Stimulated activated CD4-positive, alpha-beta T cell treated with anti-CD3 and anti-CD28 coated beads, TNF-alpha, amount 100 ng/mL, for 1 hour (primary cell): ENCODE measurements at regions not wholly inside any gene's neighbourhood (a gene's known extent, or its start where the extent isn't known, plus 50 kb on each side); places are given as distances from the start of the nearest gene placed in this dataset.

Experiments used
- DNase-seq, 3 donors: peaks; one replicate each; pipeline ENCODE4 v3.0.0-alpha.2; 2020; ENCODE audit warnings: low read depth in 3 of 3, low spot score in 1 of 3

DNA sequence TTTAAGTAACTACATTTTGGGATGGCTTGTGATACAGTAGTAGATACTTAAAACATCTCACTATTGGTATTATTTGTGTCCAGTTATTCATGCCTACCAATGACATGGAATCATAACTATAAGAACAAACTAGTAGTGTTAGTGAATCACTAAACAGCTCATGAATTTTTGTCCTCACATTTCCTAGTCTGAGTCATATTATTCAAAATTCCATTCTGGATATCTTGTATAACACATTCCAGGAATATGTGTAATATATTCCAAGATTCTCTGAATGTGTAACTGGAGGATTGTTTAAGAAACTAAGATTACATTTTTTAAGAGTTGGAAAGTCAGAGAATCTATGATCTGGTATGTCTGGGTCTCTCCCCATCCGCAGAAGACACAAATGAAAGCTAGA is 565.3 kb upstream of the ZNF608 start:
- DNase-seq = no peak

- DNase-seq = no peak
Observed at GRCh38 chr5:125313555-125313954, 567.1 kb upstream of the ZNF608 start.

DNA sequence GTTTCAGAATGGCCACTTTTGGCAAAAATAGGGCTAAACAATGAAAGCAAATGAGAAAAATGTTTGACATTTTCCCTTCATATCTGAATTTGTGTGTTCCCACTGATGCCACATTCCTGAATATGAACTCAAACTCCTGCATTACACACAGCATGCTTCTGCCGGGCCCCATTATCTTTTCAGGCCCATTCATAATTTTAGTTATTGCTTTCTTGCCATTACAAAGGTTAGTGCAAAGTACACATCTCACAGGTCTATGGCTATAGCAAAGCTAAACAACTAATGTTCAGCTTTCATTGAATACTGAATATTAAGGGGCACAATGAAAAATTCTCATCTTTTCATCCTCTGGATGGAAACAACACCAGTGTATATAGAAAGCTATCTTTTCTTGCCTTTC is 568.9 kb upstream of the ZNF608 start:
- no peak for DNase-seq

- DNase-seq = no peak
Observed at GRCh38 chr5:125316391-125316790, 570.0 kb upstream of the ZNF608 start.

- DNase-seq = no peak
Observed at GRCh38 chr5:125316915-125317535, 570.6 kb upstream of the ZNF608 start.

DNA sequence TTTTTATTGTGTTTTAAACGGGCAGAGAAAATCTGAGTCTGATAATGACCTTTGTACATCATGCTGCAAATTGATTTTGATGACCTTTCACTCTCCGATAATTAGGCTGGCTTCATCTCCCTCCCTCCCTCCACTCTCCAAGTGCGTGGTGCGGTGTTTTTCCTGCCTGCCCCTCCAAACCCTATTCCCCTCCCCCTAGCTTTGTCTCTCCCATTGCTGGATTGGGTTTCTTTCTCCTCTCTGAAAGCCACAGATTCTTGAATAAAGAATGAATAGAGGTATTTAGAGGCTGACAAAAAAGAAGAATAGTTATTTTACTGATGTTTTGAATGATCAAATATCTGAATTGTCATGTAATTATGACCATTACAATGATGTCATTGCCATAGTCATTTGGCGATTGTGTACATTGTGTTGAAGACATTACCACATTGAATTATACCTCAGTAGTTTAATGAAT is 571.1 kb upstream of the ZNF608 start:
- no peak for DNase-seq

- DNase-seq = no peak
Observed at GRCh38 chr5:125321654-125322053, 575.2 kb upstream of the ZNF608 start.

DNA sequence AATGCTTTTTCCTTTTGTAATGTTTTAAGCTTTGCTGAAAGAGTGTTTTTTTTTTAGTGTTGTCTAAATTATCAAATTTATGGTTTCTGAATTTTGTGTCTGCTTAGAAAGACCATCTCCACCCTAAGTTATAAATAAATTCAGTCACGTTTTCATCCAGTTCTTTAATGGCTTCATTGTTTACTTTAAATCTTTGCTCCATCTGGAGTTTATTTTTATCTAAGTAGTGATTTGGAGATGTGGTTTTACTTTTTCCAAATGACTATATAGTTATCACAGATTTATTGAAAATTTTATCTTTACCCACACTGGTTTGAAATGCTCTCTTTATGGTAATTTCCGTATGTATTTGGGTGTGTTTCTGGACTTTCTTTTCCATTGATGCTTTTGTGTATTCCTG is 577.2 kb upstream of the ZNF608 start:
- DNase-seq = no peak

DNA sequence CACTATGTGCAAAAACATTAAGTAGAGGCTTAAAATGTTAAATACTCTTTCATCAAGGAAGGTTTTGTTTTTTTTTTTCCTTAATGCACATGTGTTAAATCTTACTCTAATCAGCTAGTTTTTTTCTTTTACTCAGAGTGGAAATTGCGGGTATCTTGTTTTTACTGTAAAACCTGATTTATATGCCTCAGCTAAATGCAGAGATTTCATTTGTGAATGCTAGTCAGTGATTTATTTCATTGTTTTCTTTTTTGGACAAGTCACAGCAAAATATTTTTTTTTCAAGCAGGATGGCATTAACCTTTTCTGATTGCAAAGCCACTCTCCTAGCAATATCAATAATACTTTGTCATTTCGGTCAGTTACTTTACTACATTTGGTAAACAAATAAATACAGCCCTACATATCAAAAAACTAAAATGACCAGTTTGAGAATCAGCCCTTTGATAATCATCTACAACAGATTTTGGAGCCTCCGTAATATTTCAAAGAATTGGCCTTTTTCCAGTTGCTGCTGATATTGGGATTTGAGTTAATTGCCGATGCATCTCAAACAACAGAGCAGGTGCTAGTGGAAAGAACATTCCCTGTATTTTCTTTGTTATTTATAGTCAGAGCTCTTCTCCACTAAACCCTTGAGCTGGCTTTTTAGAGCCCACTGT is 579.2 kb upstream of the ZNF608 start:
- DNase-seq = no peak

DNA sequence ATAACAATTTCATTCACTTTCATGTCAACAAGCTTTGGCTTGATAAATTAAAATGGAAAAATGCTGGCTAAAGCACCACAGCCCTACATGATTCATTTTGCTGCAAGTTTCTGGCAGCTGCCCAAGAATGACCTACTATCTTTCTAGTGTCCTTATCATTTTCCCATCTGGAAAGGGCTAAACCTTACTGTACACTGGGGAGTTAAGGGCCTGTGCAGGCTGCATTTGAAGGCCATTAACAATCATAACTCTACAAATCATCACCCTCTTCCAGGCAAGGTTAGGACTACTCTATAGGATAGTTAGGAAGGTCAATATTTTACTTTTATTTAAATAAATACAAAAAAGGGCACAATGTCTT is 579.7 kb upstream of the ZNF608 start:
- no peak for DNase-seq

DNA sequence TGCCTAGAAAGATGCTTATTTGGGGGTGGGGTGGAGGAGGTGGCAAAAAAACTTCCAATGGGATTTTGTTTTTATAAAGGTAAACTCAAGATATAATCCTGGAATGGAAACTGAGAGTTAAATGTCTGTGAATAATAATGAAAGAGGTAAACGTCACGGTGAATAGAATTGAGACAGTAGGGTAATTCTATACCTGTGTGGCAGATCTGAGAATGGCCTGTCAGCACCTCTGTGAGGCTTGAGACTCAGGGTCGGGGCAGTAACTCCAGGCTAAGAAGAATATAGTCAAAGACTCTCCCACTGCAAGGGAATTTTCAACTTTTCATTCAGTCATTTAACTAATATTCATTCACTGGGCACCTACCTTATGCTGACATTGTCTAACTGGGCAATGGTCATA is 581.2 kb upstream of the ZNF608 start:
- DNase-seq = no peak

- DNase-seq = no peak
Observed at GRCh38 chr5:125331987-125332598, 585.7 kb upstream of the ZNF608 start.

- no peak for DNase-seq
Observed at GRCh38 chr5:125333416-125333815, 587.0 kb upstream of the ZNF608 start.

DNA sequence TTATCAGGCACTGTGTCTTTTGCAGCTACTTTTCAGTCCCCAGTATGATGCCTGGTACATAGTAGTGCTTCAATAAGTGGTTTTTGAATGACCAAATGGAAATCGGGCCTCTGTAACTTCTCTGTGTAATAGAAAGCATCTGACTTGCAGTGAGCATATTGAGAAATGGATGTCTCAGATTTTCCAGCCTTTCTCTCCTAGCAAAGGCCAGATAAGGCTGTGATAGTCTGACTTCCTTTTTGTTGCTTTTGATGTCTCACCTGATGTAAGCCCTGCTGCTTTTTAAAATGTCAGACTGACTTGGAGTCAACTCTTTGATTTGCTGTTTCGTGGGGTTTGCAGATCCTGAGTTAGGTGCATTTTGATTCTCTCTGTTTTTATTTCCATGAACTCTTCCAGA is 590.0 kb upstream of the ZNF608 start:
- no peak for DNase-seq

DNA sequence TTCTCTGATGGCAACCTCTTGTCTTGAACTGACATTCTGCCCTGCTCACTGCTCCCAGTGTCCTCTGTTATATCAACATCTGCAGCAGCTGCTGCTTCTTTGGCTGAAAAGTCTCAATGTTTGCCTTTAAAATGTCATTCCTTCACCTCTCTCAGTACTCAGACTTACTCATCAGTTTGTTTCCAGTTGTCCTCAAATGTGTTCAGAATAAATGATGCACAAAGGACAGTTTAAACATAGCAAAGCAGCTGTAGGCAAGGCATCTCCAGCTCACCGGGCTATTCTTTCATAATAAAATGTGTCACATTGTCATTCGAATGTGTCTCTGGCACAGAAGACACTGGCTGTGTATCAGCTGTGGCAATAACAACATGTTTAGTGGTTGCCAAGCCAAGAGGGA is 590.9 kb upstream of the ZNF608 start:
- DNase-seq = no peak

DNA sequence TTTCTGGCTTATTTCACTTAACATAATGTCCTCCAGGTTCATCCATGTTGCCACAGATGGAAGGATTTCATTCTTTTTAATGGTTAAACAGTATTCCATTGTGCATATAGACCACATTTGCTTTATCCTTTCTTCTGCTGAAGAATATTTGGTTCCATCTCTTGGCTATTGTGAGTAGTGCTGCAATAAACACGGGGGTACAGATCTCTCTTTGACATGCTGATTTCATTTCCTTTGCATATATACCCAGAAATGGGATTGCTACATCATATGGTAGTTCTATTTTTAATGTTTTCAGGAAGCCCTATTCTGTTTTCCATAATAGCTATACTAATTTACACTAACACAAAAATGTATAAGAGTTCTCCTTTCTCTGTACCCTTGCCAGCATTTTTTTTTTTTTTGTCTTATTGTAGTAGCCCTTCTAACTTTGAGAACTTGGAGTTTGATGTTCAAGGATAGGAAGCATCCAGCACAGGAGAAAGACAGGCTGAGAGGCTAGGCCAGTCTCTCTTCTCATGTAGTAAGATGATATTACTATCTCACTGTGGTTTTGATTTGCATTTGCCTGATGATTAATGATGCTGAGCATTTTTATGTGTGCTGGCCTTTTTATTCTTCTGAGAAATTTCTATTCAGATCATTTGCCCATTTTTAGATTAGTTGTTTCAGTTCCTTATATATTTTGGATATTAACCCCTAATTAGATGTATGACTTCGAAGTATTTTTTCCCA is 592.2 kb upstream of the ZNF608 start:
- DNase-seq = no peak

GRCh38 chr5:125341436-125341835 is 595.0 kb upstream of the ZNF608 start:
- DNase-seq = no peak

- no peak for DNase-seq
Observed at GRCh38 chr5:125343015-125343414, 596.6 kb upstream of the ZNF608 start.

GRCh38 chr5:125346316-125346715 is 599.9 kb upstream of the ZNF608 start:
- DNase-seq = no peak

GRCh38 chr5:125348221-125348692 is 601.8 kb upstream of the ZNF608 start:
- DNase-seq = no peak

- no peak for DNase-seq
Observed at GRCh38 chr5:125348936-125349831, 602.7 kb upstream of the ZNF608 start.
